ENCODE measurements at regions not wholly inside any gene's neighbourhood (a gene's known extent, or its start where the extent isn't known, plus 50 kb on each side); places are given as distances from the start of the nearest gene placed in this dataset.

DNA sequence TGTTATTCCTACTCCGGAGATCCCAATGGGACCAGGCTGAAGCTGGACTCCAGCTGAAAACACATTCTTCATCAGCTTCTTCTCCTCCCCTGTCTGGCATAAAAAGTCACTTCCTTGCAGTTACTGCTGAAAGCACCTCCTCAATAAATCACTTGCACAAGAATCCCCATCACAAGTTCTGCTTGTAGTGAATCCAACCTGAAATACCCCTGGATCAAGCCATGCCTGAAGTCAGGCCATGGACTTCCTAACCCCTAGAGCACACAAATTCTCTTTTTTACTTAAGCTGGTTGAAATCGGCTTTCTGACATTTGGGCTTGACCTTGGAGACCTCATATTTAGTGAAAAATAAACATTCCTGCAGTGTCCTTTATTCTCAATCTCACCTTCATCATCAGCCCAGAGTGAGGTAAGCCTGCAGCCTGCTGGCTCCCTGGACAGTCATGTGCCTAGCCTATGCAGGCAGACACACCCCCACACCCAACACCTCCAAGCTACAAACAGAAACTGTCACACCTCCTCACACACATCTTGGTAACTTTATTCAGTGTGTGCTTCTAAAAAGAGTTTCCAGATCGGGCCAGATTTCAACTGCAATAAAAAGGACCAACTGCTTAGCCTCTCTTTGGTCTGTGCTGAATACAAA is 51.5 kb upstream of the PTPRT start:
- no peak for TF ChIP-seq POLR2A (IDR thresholded peaks at IDR 0.05)
- TF ChIP-seq, protein P1, sequence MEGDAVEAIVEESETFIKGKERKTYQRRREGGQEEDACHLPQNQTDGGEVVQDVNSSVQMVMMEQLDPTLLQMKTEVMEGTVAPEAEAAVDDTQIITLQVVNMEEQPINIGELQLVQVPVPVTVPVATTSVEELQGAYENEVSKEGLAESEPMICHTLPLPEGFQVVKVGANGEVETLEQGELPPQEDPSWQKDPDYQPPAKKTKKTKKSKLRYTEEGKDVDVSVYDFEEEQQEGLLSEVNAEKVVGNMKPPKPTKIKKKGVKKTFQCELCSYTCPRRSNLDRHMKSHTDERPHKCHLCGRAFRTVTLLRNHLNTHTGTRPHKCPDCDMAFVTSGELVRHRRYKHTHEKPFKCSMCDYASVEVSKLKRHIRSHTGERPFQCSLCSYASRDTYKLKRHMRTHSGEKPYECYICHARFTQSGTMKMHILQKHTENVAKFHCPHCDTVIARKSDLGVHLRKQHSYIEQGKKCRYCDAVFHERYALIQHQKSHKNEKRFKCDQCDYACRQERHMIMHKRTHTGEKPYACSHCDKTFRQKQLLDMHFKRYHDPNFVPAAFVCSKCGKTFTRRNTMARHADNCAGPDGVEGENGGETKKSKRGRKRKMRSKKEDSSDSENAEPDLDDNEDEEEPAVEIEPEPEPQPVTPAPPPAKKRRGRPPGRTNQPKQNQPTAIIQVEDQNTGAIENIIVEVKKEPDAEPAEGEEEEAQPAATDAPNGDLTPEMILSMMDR (IDR thresholded peaks at IDR 0.05), result no peak
- no peak for DNase-seq (ENCODE audit: low spot score in 2 of 2)
- no peak overlapping the region for H3K27ac ChIP-seq
- H3K36me3 ChIP-seq, result no peaks in the 10 kb centered on the region
- intact Hi-C loops (cut with DNase I; ENCODE audit: low total_unique reads), result no loop called here
- no peaks in the 10 kb centered on the region for H3K4me1 ChIP-seq
- no peak overlapping the region for H3K4me3 ChIP-seq
- H3K27me3 ChIP-seq, result no peaks in the 10 kb centered on the region
- no peaks in the 10 kb centered on the region for H3K9me3 ChIP-seq
